ENCODE measurements at regions not wholly inside any gene's neighbourhood (a gene's known extent, or its start where the extent isn't known, plus 50 kb on each side); places are given as distances from the start of the nearest gene placed in this dataset.
A peak's percentile ranks its signal among the peaks of the same experiment; 100 is the strongest.

DNA sequence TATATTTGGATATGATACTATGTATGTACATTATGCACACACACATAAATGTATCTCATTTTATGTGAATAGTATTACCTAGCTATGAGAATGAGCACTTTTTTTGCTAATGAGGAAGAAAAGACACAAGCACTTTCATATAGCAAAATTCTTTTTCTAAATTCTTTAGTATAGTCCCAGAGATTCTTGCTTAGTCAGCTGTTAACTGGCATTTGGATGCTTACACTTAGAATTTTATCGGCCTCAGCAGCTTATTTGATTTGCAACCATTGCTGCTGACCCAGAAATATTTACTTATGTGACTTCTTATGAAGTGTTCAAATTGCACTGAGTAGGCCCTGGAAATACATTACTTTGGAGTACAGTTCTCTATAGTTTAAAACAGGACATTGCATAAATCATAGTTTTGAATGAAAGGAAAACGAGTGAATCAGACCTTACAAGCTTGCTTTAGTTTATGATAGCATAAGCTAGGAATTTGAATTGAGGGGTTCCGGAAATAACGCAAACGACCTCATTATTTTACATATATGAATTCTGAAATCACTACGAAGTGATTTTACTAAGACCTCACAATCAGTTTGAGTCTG, 653.9 kb upstream of the NEGR1 start:
- Histone ChIP-seq H2BK15ac (replicated peaks; ENCODE audit: low read depth) (no peak overlapping the region), H2BK120ac (ENCODE audit: low read depth, low read length) (no peak overlapping the region), H3K4ac (ENCODE audit: low read depth, low read length) (no peak overlapping the region), H3K36me3 (ENCODE audit: control insufficient read depth, insufficient read depth, low read length) (no peaks in the 10 kb centered on the region), H3K79me1 (ENCODE audit: low read length) (no peaks in the 10 kb centered on the region), H3K18ac (ENCODE audit: low read length) (no peak overlapping the region), H3K79me2 (ENCODE audit: control insufficient read depth, insufficient read depth, low read length) (no peaks in the 10 kb centered on the region), H3K4me2 (ENCODE audit: low read length) (no peak overlapping the region), H2BK5ac (ENCODE audit: low read length) (no peak overlapping the region), H2AK5ac (ENCODE audit: low read length) (no peak overlapping the region), H3K9ac (ENCODE audit: low read length) (no peak overlapping the region), H4K8ac (ENCODE audit: low read depth, low read length) (no peak overlapping the region), H3K4me3 (ENCODE audit: low read length) (no peak overlapping the region), H3K27ac (ENCODE audit: low read depth, low read length) (no peak overlapping the region), H3K4me1 (ENCODE audit: control insufficient read depth, low read depth, low read length) (no peaks in the 10 kb centered on the region), H4K5ac (ENCODE audit: low read length) (no peak overlapping the region), H3K27me3 (ENCODE audit: insufficient read depth, low read length, poor library complexity) (no peaks in the 10 kb centered on the region), H3K56ac (ENCODE audit: low read length) (no peak overlapping the region), H3K23ac (ENCODE audit: low read length) (no peak overlapping the region)
- no CpG with 5 or more reads among the region's 6 CpGs for WGBS (ENCODE audit: extremely low coverage, insufficient coverage, low lambda C conversion rate)
- no peak for DNase-seq

DNA sequence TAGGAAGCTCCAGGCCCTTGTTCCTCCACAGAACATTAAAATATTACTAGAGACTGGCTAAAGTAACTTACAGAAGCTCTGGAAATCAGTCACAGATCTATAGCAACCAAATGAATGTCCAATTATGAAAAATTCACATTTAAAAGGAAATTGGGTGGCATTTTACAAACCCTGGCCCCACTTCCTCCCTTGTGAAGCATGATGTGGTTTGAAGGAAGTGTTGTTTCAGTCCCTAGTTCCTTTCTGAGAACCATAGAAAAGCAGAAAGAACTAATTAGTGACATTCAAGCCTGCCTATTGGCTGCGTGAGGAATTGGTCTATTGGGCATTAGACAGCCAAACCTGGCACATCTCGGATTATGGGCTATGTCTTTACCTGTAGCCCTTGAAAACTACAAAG, 649.7 kb upstream of the NEGR1 start:
- no peak overlapping the region for H3K9ac ChIP-seq (ENCODE audit: low read length)
- no peak overlapping the region for H4K8ac ChIP-seq (ENCODE audit: low read depth, low read length)
- no peak overlapping the region for H3K4me3 ChIP-seq (ENCODE audit: low read length)
- H3K36me3 ChIP-seq (ENCODE audit: control insufficient read depth, insufficient read depth, low read length), result no peaks in the 10 kb centered on the region
- H2AK5ac ChIP-seq (ENCODE audit: low read length), result no peak overlapping the region
- H3K4me2 ChIP-seq (ENCODE audit: low read length), result no peak overlapping the region
- no peaks in the 10 kb centered on the region for H3K79me2 ChIP-seq (ENCODE audit: control insufficient read depth, insufficient read depth, low read length)
- no peaks in the 10 kb centered on the region for H3K79me1 ChIP-seq (ENCODE audit: low read length)
- H3K23ac ChIP-seq (ENCODE audit: low read length), result no peak overlapping the region
- no peak overlapping the region for H4K5ac ChIP-seq (ENCODE audit: low read length)
- no peak for DNase-seq
- no peaks in the 10 kb centered on the region for H3K4me1 ChIP-seq (ENCODE audit: control insufficient read depth, low read depth, low read length)
- no CpG with 5 or more reads among the region's 2 CpGs for WGBS (ENCODE audit: extremely low coverage, insufficient coverage, low lambda C conversion rate)
- H3K4ac ChIP-seq (ENCODE audit: low read depth, low read length), result no peak overlapping the region
- H2BK15ac ChIP-seq (replicated peaks; ENCODE audit: low read depth), result peak overlapping the region; percentile 36
- H2BK5ac ChIP-seq (ENCODE audit: low read length), result no peak overlapping the region
- H2BK120ac ChIP-seq (ENCODE audit: low read depth, low read length), result no peak overlapping the region
- H3K27me3 ChIP-seq (ENCODE audit: insufficient read depth, low read length, poor library complexity), result no peaks in the 10 kb centered on the region
- no peak overlapping the region for H3K27ac ChIP-seq (ENCODE audit: low read depth, low read length)
- no peak overlapping the region for H3K18ac ChIP-seq (ENCODE audit: low read length)
- no peak overlapping the region for H3K56ac ChIP-seq (ENCODE audit: low read length)

GRCh38 chr1:72930528-72930927, 648.2 kb upstream of the NEGR1 start:
- H2BK5ac ChIP-seq (ENCODE audit: low read length), result no peak overlapping the region
- peak; percentile 24 for DNase-seq
- no peaks in the 10 kb centered on the region for H3K36me3 ChIP-seq (ENCODE audit: control insufficient read depth, insufficient read depth, low read length)
- H3K79me2 ChIP-seq (ENCODE audit: control insufficient read depth, insufficient read depth, low read length), result no peaks in the 10 kb centered on the region
- WGBS (ENCODE audit: extremely low coverage, insufficient coverage, low lambda C conversion rate), result no CpG with 5 or more reads among the region's 3 CpGs
- no peaks in the 10 kb centered on the region for H3K27me3 ChIP-seq (ENCODE audit: insufficient read depth, low read length, poor library complexity)
- H4K8ac ChIP-seq (ENCODE audit: low read depth, low read length), result no peak overlapping the region
- no peak overlapping the region for H4K5ac ChIP-seq (ENCODE audit: low read length)
- H3K4ac ChIP-seq (ENCODE audit: low read depth, low read length), result no peak overlapping the region
- no peak overlapping the region for H3K4me3 ChIP-seq (ENCODE audit: low read length)
- no peak overlapping the region for H3K18ac ChIP-seq (ENCODE audit: low read length)
- H2AK5ac ChIP-seq (ENCODE audit: low read length), result no peak overlapping the region
- no peaks in the 10 kb centered on the region for H3K4me1 ChIP-seq (ENCODE audit: control insufficient read depth, low read depth, low read length)
- no peak overlapping the region for H3K56ac ChIP-seq (ENCODE audit: low read length)
- H3K27ac ChIP-seq (ENCODE audit: low read depth, low read length), result no peak overlapping the region
- no peak overlapping the region for H2BK15ac ChIP-seq (replicated peaks; ENCODE audit: low read depth)
- H2BK120ac ChIP-seq (ENCODE audit: low read depth, low read length), result no peak overlapping the region
- no peak overlapping the region for H3K9ac ChIP-seq (ENCODE audit: low read length)
- no peak overlapping the region for H3K4me2 ChIP-seq (ENCODE audit: low read length)
- H3K79me1 ChIP-seq (ENCODE audit: low read length), result no peaks in the 10 kb centered on the region
- H3K23ac ChIP-seq (ENCODE audit: low read length), result no peak overlapping the region

DNA sequence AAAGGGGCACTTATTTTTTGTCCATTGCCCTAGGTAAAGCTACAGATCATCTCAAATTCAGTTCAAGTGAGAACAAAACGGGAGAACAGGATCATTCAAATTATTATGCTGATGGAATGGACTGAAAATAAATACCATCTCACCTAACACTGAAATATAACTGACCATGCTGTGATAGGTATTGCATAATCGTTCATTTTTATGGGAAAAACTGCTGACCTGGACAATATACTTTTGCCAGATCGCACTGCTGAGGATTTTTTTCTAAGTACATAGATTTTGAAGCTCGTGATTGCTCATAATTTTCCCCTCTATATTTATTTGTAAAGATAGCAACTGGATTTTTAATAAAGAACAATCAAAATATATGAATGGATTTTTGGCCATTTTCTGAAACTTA, 636.6 kb upstream of the NEGR1 start:
- H4K5ac ChIP-seq (ENCODE audit: low read length), result no peak overlapping the region
- H3K27ac ChIP-seq (ENCODE audit: low read depth, low read length), result no peak overlapping the region
- H3K4me2 ChIP-seq (ENCODE audit: low read length), result no peak overlapping the region
- WGBS (ENCODE audit: extremely low coverage, insufficient coverage, low lambda C conversion rate), result no CpG with 5 or more reads among the region's 4 CpGs
- no peak overlapping the region for H3K56ac ChIP-seq (ENCODE audit: low read length)
- H2AK5ac ChIP-seq (ENCODE audit: low read length), result no peak overlapping the region
- no peak overlapping the region for H3K23ac ChIP-seq (ENCODE audit: low read length)
- H2BK5ac ChIP-seq (ENCODE audit: low read length), result no peak overlapping the region
- H3K4me3 ChIP-seq (ENCODE audit: low read length), result no peak overlapping the region
- no peak for DNase-seq
- no peak overlapping the region for H3K18ac ChIP-seq (ENCODE audit: low read length)
- no peak overlapping the region for H2BK15ac ChIP-seq (replicated peaks; ENCODE audit: low read depth)
- no peaks in the 10 kb centered on the region for H3K4me1 ChIP-seq (ENCODE audit: control insufficient read depth, low read depth, low read length)
- H3K9ac ChIP-seq (ENCODE audit: low read length), result no peak overlapping the region
- no peaks in the 10 kb centered on the region for H3K79me1 ChIP-seq (ENCODE audit: low read length)
- H3K36me3 ChIP-seq (ENCODE audit: control insufficient read depth, insufficient read depth, low read length), result no peaks in the 10 kb centered on the region
- H2BK120ac ChIP-seq (ENCODE audit: low read depth, low read length), result no peak overlapping the region
- H3K4ac ChIP-seq (ENCODE audit: low read depth, low read length), result no peak overlapping the region
- no peaks in the 10 kb centered on the region for H3K79me2 ChIP-seq (ENCODE audit: control insufficient read depth, insufficient read depth, low read length)
- H3K27me3 ChIP-seq (ENCODE audit: insufficient read depth, low read length, poor library complexity), result no peaks in the 10 kb centered on the region
- H4K8ac ChIP-seq (ENCODE audit: low read depth, low read length), result no peak overlapping the region

DNA sequence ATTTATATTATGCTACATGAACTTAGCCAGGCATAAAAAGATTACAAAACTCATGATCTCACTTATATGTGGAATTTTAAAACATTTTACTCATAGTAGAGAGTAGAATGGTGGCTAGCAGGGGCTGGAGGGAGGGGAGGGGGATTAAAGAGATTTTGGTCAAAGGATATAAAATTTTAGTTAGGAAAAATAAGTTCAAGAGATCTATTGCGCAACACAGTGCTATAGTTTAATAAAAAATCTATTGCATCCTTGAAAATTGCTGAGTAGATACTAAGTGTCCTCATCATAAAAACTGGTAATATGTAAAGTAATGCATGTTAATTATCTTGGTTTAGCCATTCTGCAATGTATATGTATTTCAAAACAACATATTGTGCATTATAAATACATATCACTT, 635.6 kb upstream of the NEGR1 start:
- H3K4me2 ChIP-seq (ENCODE audit: low read length), result no peak overlapping the region
- H2BK120ac ChIP-seq (ENCODE audit: low read depth, low read length), result no peak overlapping the region
- no peaks in the 10 kb centered on the region for H3K36me3 ChIP-seq (ENCODE audit: control insufficient read depth, insufficient read depth, low read length)
- no peak overlapping the region for H3K56ac ChIP-seq (ENCODE audit: low read length)
- no peak overlapping the region for H3K27ac ChIP-seq (ENCODE audit: low read depth, low read length)
- H2AK5ac ChIP-seq (ENCODE audit: low read length), result no peak overlapping the region
- DNase-seq, result no peak
- no peak overlapping the region for H3K23ac ChIP-seq (ENCODE audit: low read length)
- no peak overlapping the region for H3K9ac ChIP-seq (ENCODE audit: low read length)
- no peak overlapping the region for H2BK5ac ChIP-seq (ENCODE audit: low read length)
- H3K4me3 ChIP-seq (ENCODE audit: low read length), result no peak overlapping the region
- H3K27me3 ChIP-seq (ENCODE audit: insufficient read depth, low read length, poor library complexity), result no peaks in the 10 kb centered on the region
- no peak overlapping the region for H3K4ac ChIP-seq (ENCODE audit: low read depth, low read length)
- no peaks in the 10 kb centered on the region for H3K79me2 ChIP-seq (ENCODE audit: control insufficient read depth, insufficient read depth, low read length)
- WGBS (ENCODE audit: extremely low coverage, insufficient coverage, low lambda C conversion rate), result no CpG with 5 or more reads among the region's 1 CpG
- no peak overlapping the region for H4K5ac ChIP-seq (ENCODE audit: low read length)
- H3K79me1 ChIP-seq (ENCODE audit: low read length), result no peaks in the 10 kb centered on the region
- no peak overlapping the region for H4K8ac ChIP-seq (ENCODE audit: low read depth, low read length)
- H2BK15ac ChIP-seq (replicated peaks; ENCODE audit: low read depth), result no peak overlapping the region
- no peak overlapping the region for H3K18ac ChIP-seq (ENCODE audit: low read length)
- no peaks in the 10 kb centered on the region for H3K4me1 ChIP-seq (ENCODE audit: control insufficient read depth, low read depth, low read length)

DNA sequence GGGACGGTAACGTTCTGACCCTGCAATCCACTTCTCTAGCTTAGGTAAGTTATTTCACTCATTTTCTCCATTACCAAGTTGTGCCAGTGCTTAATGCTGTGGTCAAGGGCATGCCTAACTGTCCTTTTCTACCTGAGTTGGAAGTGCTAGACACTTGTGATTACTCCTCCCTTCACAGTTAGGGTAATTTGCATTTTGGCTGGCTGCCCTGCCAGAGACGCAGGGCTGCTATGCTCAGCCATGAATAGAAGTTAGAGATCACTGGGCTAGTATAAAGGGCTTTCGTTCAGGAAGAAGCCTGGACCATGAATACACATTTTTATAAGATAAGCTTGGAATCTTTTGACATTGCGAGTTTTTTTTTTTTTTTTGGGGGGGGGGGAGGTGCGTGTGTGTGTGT, 633.2 kb upstream of the NEGR1 start:
- no CpG with 5 or more reads among the region's 6 CpGs for WGBS (ENCODE audit: extremely low coverage, insufficient coverage, low lambda C conversion rate)
- Histone ChIP-seq H3K4ac (ENCODE audit: low read depth, low read length) (no peak overlapping the region), H3K18ac (ENCODE audit: low read length) (no peak overlapping the region), H2BK5ac (ENCODE audit: low read length) (no peak overlapping the region), H4K5ac (ENCODE audit: low read length) (no peak overlapping the region), H3K79me2 (ENCODE audit: control insufficient read depth, insufficient read depth, low read length) (no peaks in the 10 kb centered on the region), H3K4me3 (ENCODE audit: low read length) (no peak overlapping the region), H3K56ac (ENCODE audit: low read length) (no peak overlapping the region), H2BK15ac (replicated peaks; ENCODE audit: low read depth) (no peak overlapping the region), H3K79me1 (ENCODE audit: low read length) (no peaks in the 10 kb centered on the region), H3K4me2 (ENCODE audit: low read length) (no peak overlapping the region), H3K27ac (ENCODE audit: low read depth, low read length) (no peak overlapping the region), H3K27me3 (ENCODE audit: insufficient read depth, low read length, poor library complexity) (no peaks in the 10 kb centered on the region), H3K4me1 (ENCODE audit: control insufficient read depth, low read depth, low read length) (no peaks in the 10 kb centered on the region), H3K23ac (ENCODE audit: low read length) (no peak overlapping the region), H4K8ac (ENCODE audit: low read depth, low read length) (no peak overlapping the region), H3K9ac (ENCODE audit: low read length) (no peak overlapping the region), H2BK120ac (ENCODE audit: low read depth, low read length) (no peak overlapping the region), H2AK5ac (ENCODE audit: low read length) (no peak overlapping the region), H3K36me3 (ENCODE audit: control insufficient read depth, insufficient read depth, low read length) (no peaks in the 10 kb centered on the region)
- peak; percentile 78 for DNase-seq

Measured in mesendoderm (in vitro differentiated cells).